HG03175 (cell line): ENCODE measurements at regions not wholly inside any gene's neighbourhood (a gene's known extent, or its start where the extent isn't known, plus 50 kb on each side); places are given as distances from the start of the nearest gene placed in this dataset.

ENCODE experiments used
- ATAC-seq: cut with Tn5 transposase; IDR thresholded peaks from one replicate; pipeline ENCODE4 v1.9.1; 2021; ENCODE audit warnings: mild to moderate bottlenecking, moderate library complexity; ENCODE audit not compliant: unreplicated experiment

- ATAC-seq: no peak
Observed at GRCh38 chr9:7403839-7404487, 395.6 kb downstream of the DMAC1 start.

DNA sequence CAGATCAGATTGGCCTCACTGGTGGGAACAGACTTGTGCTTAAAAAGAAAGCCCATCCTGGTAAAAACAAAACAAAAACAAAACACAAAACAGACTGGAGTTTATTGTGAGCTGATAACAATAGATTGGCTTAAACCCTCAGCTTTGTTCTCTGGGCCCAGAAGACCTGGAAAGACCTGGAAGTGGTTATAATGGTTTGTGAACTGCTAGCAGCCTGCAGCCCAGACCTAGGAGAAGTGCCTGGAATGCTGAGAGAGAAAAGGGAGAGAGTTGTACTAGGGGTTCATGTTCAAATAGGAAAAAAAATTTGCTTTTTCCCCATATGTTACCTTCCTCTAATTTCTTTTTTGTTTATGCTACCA lies 396.6 kb downstream of the DMAC1 start:
- ATAC-seq: no peak

DNA sequence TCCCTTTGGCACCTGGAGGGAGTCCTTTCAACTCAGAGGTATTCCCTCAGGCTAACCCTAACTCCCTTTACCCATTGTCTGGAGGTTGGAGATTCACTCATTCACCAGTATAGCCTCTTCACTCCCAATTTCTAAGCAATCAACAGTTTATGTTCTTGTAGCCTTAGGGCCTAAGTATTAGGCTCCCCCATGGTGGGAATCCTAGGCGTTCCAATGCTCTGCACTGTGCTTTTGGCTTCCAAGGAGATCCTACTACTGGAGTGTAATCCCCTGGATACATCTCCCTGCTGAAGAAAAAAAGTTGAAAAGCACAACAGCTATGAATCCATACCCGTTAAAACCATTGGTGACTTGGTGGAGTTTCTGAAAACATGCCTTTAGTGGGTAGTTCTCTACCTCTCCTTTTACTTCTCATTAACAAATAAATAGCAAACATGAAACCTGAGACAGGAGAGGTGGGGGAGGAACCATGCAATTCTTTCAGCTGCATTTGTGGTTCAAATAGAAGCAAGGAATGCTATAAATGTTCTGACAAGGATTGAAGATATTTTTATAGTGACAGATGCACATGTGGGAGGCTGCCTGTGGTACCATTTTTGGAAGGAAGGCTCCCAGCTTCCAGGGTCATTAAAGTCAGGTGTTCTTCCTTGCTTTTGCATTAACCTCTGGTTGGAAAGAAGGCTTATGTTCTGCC lies 397.1 kb downstream of the DMAC1 start:
- no peak for ATAC-seq

- ATAC-seq: no peak
Observed at GRCh38 chr9:7401116-7401515, 398.5 kb downstream of the DMAC1 start.

DNA sequence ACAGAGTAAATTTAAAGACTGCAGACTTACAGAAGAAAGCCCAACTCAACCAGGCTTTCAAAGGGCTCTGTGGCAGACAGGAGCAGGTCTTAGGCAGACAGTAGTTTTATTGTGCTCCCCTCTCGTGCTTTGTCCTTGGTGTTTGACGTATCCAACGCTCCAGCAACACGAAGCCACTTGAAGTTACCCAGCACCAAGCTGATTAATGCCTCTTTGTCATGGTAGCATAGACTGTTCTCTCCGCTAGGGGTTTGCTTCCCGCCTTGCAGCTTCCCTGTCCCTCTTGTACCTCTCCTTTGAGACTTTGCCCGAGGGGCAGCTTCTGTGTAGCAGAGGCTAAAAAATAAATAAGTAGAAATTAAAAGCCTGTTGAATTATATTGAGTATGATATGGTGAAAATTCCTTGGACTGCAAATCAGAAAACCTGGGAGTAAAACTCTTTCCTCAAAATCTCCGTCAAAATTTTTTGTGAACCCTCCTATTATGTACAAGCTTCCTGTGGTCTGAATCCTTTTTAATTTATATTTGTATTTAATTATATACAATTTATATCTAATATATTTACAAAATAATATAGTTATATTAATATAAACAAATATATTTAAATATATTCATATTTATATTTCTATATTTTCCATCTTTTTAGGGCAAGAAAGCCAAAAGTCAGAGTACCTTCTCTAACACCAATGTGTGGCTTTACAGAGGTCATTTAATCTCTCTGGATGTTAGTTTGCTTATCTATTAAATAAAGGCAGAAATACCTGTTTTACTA lies 405.4 kb downstream of the DMAC1 start:
- no peak for ATAC-seq

GRCh38 chr9:7392148-7392547 lies 407.4 kb downstream of the DMAC1 start:
- no peak for ATAC-seq

GRCh38 chr9:7388755-7389154 lies 410.8 kb downstream of the DMAC1 start:
- no peak for ATAC-seq

GRCh38 chr9:7387840-7388239 lies 411.7 kb downstream of the DMAC1 start:
- ATAC-seq: no peak

DNA sequence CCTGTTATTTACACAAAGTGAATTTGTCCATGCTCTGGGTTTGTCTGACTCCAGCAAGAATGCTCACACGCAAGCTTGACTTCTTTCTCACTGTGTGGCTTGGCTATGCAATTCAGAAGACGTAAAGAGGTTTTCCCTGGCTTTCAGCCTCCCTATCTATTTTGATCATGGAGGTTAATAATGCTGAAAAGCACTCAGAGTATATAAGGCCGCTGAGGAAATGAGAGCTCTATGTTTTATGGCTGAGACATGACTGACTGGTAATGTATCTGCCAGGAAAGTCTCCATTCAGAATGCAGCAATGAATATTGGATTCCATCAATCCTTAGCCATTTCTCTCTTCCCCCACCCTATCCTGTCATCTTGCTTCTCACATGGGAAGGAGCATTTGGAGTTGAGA lies 417.3 kb downstream of the DMAC1 start:
- ATAC-seq: no peak

GRCh38 chr9:7377489-7377888 lies 422.1 kb downstream of the DMAC1 start:
- ATAC-seq: no peak

DNA sequence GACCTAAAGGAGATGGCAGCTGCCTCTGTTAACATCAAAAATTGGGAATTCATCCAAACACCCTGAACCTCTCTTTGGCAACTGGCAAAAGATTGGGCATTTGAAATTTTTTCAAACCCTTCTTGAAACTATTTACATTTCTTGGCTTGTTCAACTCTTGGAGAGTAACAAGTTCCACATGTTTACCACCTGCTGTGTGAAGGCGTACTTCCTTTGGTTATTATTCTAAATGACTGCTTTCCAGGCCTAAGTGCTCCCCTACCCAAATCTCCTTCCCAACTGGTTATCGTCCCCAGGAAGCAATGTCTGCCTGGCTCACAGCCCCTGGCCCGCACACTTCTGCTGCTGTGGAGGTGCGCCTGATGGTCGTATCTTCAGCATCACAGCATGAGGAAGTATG lies 422.7 kb downstream of the DMAC1 start:
- no peak for ATAC-seq

DNA sequence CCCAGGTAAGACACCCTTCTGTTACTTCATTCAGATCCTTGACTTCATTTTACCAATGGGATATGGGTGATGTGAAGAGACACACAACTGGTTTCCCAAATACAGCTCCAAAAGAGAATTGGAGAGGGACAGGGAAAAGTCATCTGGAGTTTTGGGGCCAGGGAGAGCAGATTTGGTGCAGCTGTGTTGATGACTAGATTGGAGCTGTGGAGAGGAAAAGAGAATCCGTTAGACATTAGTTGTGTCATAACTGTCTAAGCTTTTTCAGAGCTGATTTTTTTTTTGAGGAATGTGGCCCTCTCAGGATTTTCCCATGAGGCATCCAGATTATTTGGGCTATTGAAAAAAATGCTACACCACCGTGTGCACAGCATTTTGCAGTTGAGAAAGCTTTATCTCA lies 423.4 kb downstream of the DMAC1 start:
- ATAC-seq: no peak

DNA sequence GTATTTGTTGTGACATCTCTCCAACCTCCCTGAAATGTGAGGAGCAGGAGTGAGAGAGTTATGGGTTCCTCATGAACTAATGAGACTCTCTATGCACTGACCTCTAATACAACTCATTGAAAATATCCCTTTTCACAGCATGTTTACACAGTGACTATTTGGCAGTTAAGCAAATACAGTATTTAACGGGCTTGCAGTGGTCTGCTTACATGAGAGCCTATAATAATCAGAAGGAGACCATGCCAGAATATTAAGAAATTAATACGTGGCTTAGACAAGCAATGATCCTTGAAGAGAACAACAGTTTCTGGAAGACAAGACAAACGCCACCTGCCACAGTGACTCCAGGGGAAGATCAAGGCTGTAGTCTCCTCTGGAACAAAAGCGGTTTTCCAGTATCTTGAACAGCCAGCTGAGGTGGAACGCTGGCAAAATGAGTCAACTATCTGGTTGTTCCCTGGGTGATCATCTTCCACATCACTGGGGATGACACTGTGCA lies 424.5 kb downstream of the DMAC1 start:
- no peak for ATAC-seq

GRCh38 chr9:7370988-7371387 lies 428.6 kb downstream of the DMAC1 start:
- ATAC-seq: no peak

GRCh38 chr9:7370381-7370780 lies 429.2 kb downstream of the DMAC1 start:
- no peak for ATAC-seq

DNA sequence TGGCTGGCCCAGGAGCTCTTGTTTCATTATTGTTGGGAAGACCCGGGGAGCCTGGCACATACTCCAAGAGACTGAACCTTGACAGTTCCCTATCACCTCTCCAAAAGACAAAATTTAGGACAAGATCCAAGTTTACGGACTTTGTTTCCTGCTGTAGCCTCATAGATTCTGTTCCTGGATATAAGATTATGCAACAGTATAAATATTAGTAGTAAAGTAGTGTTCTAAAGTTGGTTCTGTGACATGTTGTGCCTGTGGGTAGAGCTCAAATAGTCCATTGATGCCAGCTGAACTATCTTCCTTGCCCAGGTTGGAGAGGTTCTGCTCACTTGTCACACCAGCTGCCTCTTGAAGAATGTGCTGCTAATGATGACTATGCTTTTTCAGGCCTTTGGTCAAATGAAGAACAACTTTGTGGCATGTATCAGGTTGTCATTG lies 430.2 kb downstream of the DMAC1 start:
- no peak for ATAC-seq

DNA sequence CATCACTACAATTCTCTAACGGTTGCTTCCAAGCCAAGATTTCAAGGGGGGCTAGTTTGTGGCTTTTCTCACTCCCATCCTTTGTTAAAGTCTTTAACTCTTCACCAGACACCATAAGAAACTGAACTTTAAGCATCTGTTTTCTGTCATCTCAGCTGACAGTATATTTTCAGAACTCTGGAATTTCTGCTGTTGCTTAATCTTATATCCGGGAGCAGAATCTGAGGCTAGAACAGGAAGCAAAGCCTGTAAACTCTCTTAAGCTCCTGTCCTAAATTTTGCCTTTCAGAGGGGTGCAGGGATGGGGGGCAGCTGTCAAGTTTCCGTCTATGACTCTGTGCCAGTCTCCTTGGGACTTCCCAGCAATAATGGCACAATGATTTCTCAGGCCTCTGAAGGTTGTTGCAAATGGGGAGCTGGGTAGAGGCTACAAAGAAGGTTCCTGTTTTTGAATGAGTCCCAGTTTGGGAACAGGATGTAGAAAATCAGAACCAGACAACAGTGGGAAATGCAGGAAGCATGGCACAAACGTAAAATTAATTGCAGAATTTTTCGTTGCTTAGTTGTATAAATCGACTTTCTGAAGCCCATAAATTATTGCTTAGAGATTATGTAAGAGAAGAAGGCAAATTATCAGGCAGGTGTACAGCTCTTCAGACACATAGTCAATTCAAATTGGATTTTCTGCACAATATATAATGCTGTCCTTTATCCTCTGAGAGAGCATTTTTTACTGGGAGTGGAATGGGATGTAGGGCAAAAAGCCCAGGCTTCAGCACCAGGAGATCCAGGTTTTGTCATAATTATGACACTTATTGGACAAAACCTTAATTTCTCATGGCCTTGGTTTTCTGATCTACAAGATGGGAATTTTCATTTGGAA lies 430.9 kb downstream of the DMAC1 start:
- no peak for ATAC-seq

DNA sequence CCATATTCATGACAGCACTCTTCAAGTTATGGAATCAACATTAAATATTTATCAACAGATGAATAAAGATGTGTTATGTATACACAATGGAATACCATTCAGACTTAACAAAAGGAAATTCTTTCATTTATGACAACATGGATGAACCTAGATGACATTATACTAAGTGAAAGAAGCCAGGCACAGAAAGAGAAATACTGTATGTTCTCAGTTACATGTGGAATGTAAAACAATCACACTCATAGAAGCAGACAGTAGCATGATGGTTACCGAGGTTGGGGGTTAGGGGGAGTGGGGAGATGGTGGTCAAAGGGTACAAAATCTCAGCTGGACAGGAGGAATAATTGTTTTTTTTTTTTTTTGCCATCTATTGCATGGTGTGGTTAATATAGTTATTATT lies 431.9 kb downstream of the DMAC1 start:
- no peak for ATAC-seq

DNA sequence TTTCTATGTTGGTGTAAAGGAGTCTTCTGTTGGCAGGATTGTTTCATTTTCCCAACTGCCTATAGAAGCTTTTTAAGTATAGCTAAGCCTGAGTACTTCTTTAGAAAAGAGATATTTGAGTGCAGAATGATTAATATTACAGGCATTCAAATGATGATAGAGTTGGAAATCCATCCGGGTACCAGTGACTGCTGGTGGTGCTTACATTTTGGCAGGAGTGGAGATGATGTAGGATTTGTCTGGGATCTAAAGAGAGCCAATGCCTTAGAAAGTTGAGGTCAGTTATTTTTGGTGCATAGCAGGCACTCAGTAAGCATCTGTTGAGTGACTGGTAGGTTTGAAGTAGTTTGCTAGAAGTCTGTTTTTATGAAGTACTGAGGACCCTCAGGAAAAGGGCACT lies 433.5 kb downstream of the DMAC1 start:
- no peak for ATAC-seq

- no peak for ATAC-seq
Observed at GRCh38 chr9:7363777-7364477, 435.7 kb downstream of the DMAC1 start.
